MM.1S (cell line): ENCODE measurements at regions not wholly inside any gene's neighbourhood (a gene's known extent, or its start where the extent isn't known, plus 50 kb on each side); places are given as distances from the start of the nearest gene placed in this dataset.

Experiments used
- CTCF ChIP-seq: fragments of 300-600 bp; sonication (generic); IDR thresholded peaks from 2 replicates; pipeline ENCODE4 v1.5.1; 2016; ENCODE audit warnings: antibody characterized with exemption, low read length, mixed read lengths
- EZH2 ChIP-seq: fragments of 300-600 bp; sonication (generic); optimal IDR thresholded peaks from 2 replicates; pipeline ENCODE3; 2017; ENCODE audit warnings: low read depth, mild to moderate bottlenecking, antibody characterized with exemption, low read length, mixed read lengths
- EZH2phosphoT487 ChIP-seq: fragments of 300-600 bp; sonication (generic); IDR thresholded peaks from 2 replicates; pipeline ENCODE4 v1.6.1; 2018; ENCODE audit warnings: antibody characterized with exemption, low read length

- TF ChIP-seq CTCF, result no peak
- no peak for TF ChIP-seq EZH2
- no peak for TF ChIP-seq EZH2phosphoT487
Measured at GRCh38 chr2:16043627-16044026, 103.3 kb downstream of the MYCN start.
